K562 (cell line): ENCODE measurements at regions not wholly inside any gene's neighbourhood (a gene's known extent, or its start where the extent isn't known, plus 50 kb on each side); places are given as distances from the start of the nearest gene placed in this dataset.

Experiments used
- ARNT ChIP-seq, 2 experiments: fragments of 450-650 bp; IDR thresholded peaks; 2 replicates each; pipeline ENCODE4 v1.6.1; 2016; ENCODE audit warnings: mild to moderate bottlenecking in 1 of 2
- GABPA ChIP-seq: fragments of 200-800 bp; sonication (Bioruptor generic); conservative IDR thresholded peaks from 2 replicates; pipeline ENCODE4 v1.6.1; 2016; ENCODE audit warnings: low read depth, missing genetic modification characterization, missing compliant biosample characterization
- JUND ChIP-seq, 2 experiments: IDR thresholded peaks; 2 replicates in 1 of 2; 3 replicates in 1 of 2; pipeline ENCODE4 v1.6.1; 2011; ENCODE audit warnings: borderline replicate concordance in 2 of 2, low read depth in 2 of 2, low read length in 2 of 2, improper control_type of control experiment in 1 of 2, missing biosample characterization in 1 of 2, missing genetic modification characterization in 1 of 2, missing genetic modification reagents in 1 of 2
- MEF2D ChIP-seq: conservative IDR thresholded peaks from 2 replicates; pipeline ENCODE4 v1.6.1; 2016; ENCODE audit warnings: low read depth, missing genetic modification characterization, missing compliant biosample characterization
- RAD21 ChIP-seq, 2 experiments: fragments of 250-450 bp in 1 of 2; fragments of 450-650 bp in 1 of 2; sonication (Bioruptor Pico) in 1 of 2; formaldehyde crosslinking in 1 of 2; IDR thresholded peaks in 1 of 2; conservative IDR thresholded peaks in 1 of 2; 2 replicates each; pipeline versions ENCODE4 v1.4.0 to v1.8.0; 2020 to 2022; ENCODE audit warnings: mild to moderate bottlenecking in 2 of 2, moderate library complexity in 1 of 2
- RBBP5 ChIP-seq: fragments of 200-600 bp; sonication (generic); IDR thresholded peaks from 2 replicates; pipeline ENCODE4 v1.6.1; 2012; ENCODE audit warnings: borderline replicate concordance, mild to moderate bottlenecking, low read length, control low read depth, inconsistent platforms; ENCODE audit not compliant: insufficient read depth, poor library complexity, severe bottlenecking
- SIX5 ChIP-seq, 2 experiments: IDR thresholded peaks; 2 replicates each; pipeline ENCODE4 v1.6.1; 2011; ENCODE audit warnings: low read length in 2 of 2, borderline replicate concordance in 1 of 2, low read depth in 1 of 2, mild to moderate bottlenecking in 1 of 2, moderate library complexity in 1 of 2; ENCODE audit not compliant: insufficient read depth in 1 of 2
- ZNF134 ChIP-seq: fragments of 250-450 bp; sonication (Bioruptor Pico); conservative IDR thresholded peaks from 2 replicates; pipeline ENCODE4 v1.4.0; 2020
- ZNF384 ChIP-seq: IDR thresholded peaks from 2 replicates; pipeline ENCODE4 v1.6.1; 2012; ENCODE audit warnings: low read depth, low read length, improper control_type of control experiment
- ZNF707 ChIP-seq: fragments of 250-450 bp; sonication (Bioruptor Pico); conservative IDR thresholded peaks from 2 replicates; pipeline ENCODE4 v1.8.0; 2022; ENCODE audit warnings: inconsistent platforms, mild to moderate bottlenecking, moderate library complexity
- TF ChIP-seq, protein P1 (sequence below): fragments of 250-450 bp; sonication (Bioruptor Pico); IDR thresholded peaks from 2 replicates; pipeline ENCODE4 v1.4.0; 2020; ENCODE audit warnings: mild to moderate bottlenecking
- TF ChIP-seq, protein P2 (sequence below): fragments of 250-450 bp; sonication (Bioruptor Pico); IDR thresholded peaks from 2 replicates; pipeline ENCODE4 v1.5.0; 2022; ENCODE audit warnings: mild to moderate bottlenecking
- TF ChIP-seq, protein P3 (sequence below), 2 experiments: fragments of 450-650 bp in 1 of 2; sonication (generic) in 1 of 2; formaldehyde crosslinking in 1 of 2; IDR thresholded peaks in 1 of 2; conservative IDR thresholded peaks in 1 of 2; 2 replicates each; pipeline versions ENCODE4 v1.6.1 to v1.8.1; 2016 to 2023; ENCODE audit warnings: mild to moderate bottlenecking in 2 of 2, moderate library complexity in 2 of 2, inconsistent platforms in 1 of 2, missing genetic modification reagents in 1 of 2

DNA sequence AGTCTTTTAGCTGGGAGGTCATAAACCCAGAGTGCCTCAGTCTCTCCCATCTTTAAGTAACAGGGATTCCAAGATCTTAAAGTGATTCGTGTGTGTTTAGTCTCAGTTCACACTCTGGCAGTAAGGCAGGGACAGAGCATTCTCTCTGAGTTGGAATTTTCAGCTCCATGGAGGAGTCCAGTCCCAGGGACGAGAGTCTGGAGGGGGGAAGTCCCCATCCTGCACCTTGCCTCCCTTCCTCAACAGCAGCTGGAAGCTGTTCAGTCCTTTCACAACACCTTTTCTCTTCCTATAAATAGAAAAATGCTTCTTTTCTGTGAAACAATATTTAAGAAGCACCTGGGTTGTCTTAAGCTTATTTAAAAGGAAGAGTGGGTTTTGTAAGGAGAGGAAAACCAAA is 82.0 kb downstream of the KLF5 start:
- no peak for TF ChIP-seq GABPA (tag)
- no peak for TF ChIP-seq ARNT (IDR thresholded peaks at IDR 0.05)
- TF ChIP-seq MEF2D: no peak
- no peak for TF ChIP-seq JUND (IDR thresholded peaks at IDR 0.05; ENCODE audit: borderline replicate concordance, low read depth, low read length)
- TF ChIP-seq JUND (tag; IDR thresholded peaks at IDR 0.05; ENCODE audit: borderline replicate concordance, low read depth, low read length): no peak
- TF ChIP-seq, protein P1, sequence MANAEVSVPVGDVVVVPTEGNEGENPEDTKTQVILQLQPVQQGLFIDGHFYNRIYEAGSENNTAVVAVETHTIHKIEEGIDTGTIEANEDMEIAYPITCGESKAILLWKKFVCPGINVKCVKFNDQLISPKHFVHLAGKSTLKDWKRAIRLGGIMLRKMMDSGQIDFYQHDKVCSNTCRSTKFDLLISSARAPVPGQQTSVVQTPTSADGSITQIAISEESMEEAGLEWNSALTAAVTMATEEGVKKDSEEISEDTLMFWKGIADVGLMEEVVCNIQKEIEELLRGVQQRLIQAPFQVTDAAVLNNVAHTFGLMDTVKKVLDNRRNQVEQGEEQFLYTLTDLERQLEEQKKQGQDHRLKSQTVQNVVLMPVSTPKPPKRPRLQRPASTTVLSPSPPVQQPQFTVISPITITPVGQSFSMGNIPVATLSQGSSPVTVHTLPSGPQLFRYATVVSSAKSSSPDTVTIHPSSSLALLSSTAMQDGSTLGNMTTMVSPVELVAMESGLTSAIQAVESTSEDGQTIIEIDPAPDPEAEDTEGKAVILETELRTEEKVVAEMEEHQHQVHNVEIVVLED (CRISPR knock-in tag): no peak
- TF ChIP-seq, protein P2, sequence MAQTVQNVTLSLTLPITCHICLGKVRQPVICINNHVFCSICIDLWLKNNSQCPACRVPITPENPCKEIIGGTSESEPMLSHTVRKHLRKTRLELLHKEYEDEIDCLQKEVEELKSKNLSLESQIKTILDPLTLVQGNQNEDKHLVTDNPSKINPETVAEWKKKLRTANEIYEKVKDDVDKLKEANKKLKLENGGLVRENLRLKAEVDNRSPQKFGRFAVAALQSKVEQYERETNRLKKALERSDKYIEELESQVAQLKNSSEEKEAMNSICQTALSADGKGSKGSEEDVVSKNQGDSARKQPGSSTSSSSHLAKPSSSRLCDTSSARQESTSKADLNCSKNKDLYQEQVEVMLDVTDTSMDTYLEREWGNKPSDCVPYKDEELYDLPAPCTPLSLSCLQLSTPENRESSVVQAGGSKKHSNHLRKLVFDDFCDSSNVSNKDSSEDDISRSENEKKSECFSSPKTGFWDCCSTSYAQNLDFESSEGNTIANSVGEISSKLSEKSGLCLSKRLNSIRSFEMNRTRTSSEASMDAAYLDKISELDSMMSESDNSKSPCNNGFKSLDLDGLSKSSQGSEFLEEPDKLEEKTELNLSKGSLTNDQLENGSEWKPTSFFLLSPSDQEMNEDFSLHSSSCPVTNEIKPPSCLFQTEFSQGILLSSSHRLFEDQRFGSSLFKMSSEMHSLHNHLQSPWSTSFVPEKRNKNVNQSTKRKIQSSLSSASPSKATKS (CRISPR knock-in tag): no peak
- no peak for TF ChIP-seq ZNF707 (CRISPR knock-in tag)
- TF ChIP-seq, protein P3, sequence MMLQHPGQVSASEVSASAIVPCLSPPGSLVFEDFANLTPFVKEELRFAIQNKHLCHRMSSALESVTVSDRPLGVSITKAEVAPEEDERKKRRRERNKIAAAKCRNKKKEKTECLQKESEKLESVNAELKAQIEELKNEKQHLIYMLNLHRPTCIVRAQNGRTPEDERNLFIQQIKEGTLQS (IDR thresholded peaks at IDR 0.05): no peak
- TF ChIP-seq, protein P3 (CRISPR knock-in tag; conservative IDR thresholded peaks at IDR 0.05): no peak
- TF ChIP-seq RBBP5: no peak
- TF ChIP-seq RAD21 (CRISPR knock-in tag; conservative IDR thresholded peaks at IDR 0.05 in 1 of 2, IDR thresholded peaks at IDR 0.05 in 1 of 2): no peak
- TF ChIP-seq ZNF384: no peak
- no peak for TF ChIP-seq ZNF134
- no peak for TF ChIP-seq SIX5 (IDR thresholded peaks at IDR 0.05; ENCODE audit: borderline replicate concordance in 1 of 2, insufficient read depth in 1 of 2, low read depth in 1 of 2, low read length in 2 of 2)
